Naive thymus-derived CD4-positive, alpha-beta T cell (primary cell): ENCODE measurements at regions not wholly inside any gene's neighbourhood (a gene's known extent, or its start where the extent isn't known, plus 50 kb on each side); places are given as distances from the start of the nearest gene placed in this dataset.

ENCODE experiments used
- ATAC-seq: fragments of 150-1000 bp; cut with Tn5 transposase; 2 replicates; pipeline ENCODE4 v1.10.0; 2021; ENCODE audit warnings: mild to moderate bottlenecking, moderate library complexity
- CTCF ChIA-PET: fragments of 350-600 bp; sonication (Branson Sonifier 250); formaldehyde crosslinking; loops from one replicate; lab custom pipeline; 2021; ENCODE audit warnings: antibody characterized with exemption; lab: Charles Lee
- POLR2A ChIA-PET: fragments of 350-600 bp; sonication (Branson Sonifier 250); formaldehyde crosslinking; loops from one replicate; lab custom pipeline; 2021; ENCODE audit warnings: antibody characterized with exemption, inconsistent platforms; lab: Charles Lee
- DNase-seq, 9 donors: peaks; one replicate each; pipeline versions ENCODE4 v3.0.0 to v3.0.0-alpha.2; 2020 to 2022; ENCODE audit warnings: mixed read lengths in 1 of 9
- H3K27ac ChIP-seq: one replicate; pipeline ENCODE4 v1.7.0; 2013; ENCODE audit warnings: mild to moderate bottlenecking, low read depth, low read length, moderate library complexity
- H3K27me3 ChIP-seq, 2 donors: one replicate each; pipeline ENCODE4 v1.7.0; 2013; ENCODE audit warnings: low read length in 2 of 2, mild to moderate bottlenecking in 2 of 2, moderate library complexity in 2 of 2; ENCODE audit not compliant: control insufficient read depth in 2 of 2, insufficient read depth in 2 of 2
- H3K36me3 ChIP-seq, 3 experiments: 1 replicate in 2 of 3; 2 replicates in 1 of 3; pipeline ENCODE4 v1.7.0; 2013; ENCODE audit warnings: low read length in 3 of 3, mild to moderate bottlenecking in 3 of 3, moderate library complexity in 1 of 3; ENCODE audit not compliant: insufficient read depth in 3 of 3, control insufficient read depth in 2 of 3
- H3K4me1 ChIP-seq, 2 donors: one replicate each; pipeline ENCODE4 v1.7.0; 2013; ENCODE audit warnings: low read length in 2 of 2, mild to moderate bottlenecking in 2 of 2, moderate library complexity in 1 of 2; ENCODE audit not compliant: control insufficient read depth in 2 of 2, insufficient read depth in 2 of 2
- H3K4me3 ChIP-seq: 2 replicates; pipeline ENCODE4 v1.7.0; 2013; ENCODE audit warnings: mild to moderate bottlenecking, low read length
- H3K9me3 ChIP-seq, 3 experiments: 1 replicate in 2 of 3; 2 replicates in 1 of 3; pipeline ENCODE4 v1.7.0; 2013; ENCODE audit warnings: low read length in 3 of 3; ENCODE audit not compliant: control insufficient read depth in 2 of 3
- H3K27ac Mint-ChIP-seq, 9 donors: one replicate each; pipeline ENCODE4 v1.8.0; 2020 to 2022; ENCODE audit warnings: mixed read lengths in 9 of 9, mild to moderate bottlenecking in 8 of 9, moderate library complexity in 5 of 9, inconsistent platforms in 2 of 9
- H3K27me3 Mint-ChIP-seq, 5 donors: one replicate each; pipeline ENCODE4 v1.8.0; 2021 to 2022; ENCODE audit warnings: mixed read lengths in 5 of 5, mild to moderate bottlenecking in 1 of 5
- H3K36me3 Mint-ChIP-seq, 5 donors: one replicate each; pipeline ENCODE4 v1.8.0; 2020 to 2022; ENCODE audit warnings: mixed read lengths in 5 of 5, mild to moderate bottlenecking in 3 of 5, inconsistent platforms in 1 of 5
- H3K4me1 Mint-ChIP-seq, 7 donors: one replicate each; pipeline ENCODE4 v1.8.0; 2020 to 2022; ENCODE audit warnings: mixed read lengths in 7 of 7, mild to moderate bottlenecking in 3 of 7, inconsistent platforms in 1 of 7
- H3K4me3 Mint-ChIP-seq, 10 donors: one replicate each; pipeline ENCODE4 v1.8.0; 2020 to 2022; ENCODE audit warnings: mild to moderate bottlenecking in 10 of 10, mixed read lengths in 10 of 10, moderate library complexity in 6 of 10, inconsistent platforms in 2 of 10
- H3K9me3 Mint-ChIP-seq, 11 donors: one replicate each; pipeline ENCODE4 v1.8.0; 2020 to 2022; ENCODE audit warnings: mixed read lengths in 11 of 11, mild to moderate bottlenecking in 4 of 11, inconsistent platforms in 1 of 11, moderate library complexity in 1 of 11
- intact Hi-C, 2 donors: fragments of 100-400 bp; cut with micrococcal nuclease; formaldehyde crosslinking; loops; one replicate each; pipeline ENCODE4 v1.15.1; 2023

DNA sequence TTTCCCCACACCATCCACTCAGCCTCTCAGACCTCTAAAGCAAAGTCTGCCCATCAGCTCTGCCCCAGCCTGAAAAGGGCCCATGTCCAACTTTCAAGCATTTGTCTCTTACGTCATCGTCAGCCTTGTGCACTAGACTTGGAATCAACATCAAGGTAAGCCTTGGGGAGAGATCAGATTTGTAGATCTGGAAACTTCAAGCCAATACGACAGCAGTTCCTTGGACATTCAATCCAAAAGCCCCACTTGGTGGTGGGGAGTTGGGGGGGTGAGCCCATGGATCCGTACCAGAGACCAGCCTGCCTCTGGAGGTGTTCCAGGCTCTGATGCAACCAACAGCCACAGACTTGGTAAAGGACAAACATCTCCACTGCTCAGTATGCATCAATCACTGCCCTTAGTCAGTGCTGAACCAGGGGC lies 206.8 kb upstream of the MEIS1 start:
- no peaks in the 10 kb centered on the region for H3K9me3 ChIP-seq
- no peaks in the 10 kb centered on the region for H3K27me3 ChIP-seq
- no peaks in the 10 kb centered on the region for H3K36me3 ChIP-seq
- Mint-ChIP-seq H3K27me3 (no peaks in the 10 kb centered on the region), H3K4me1 (no peaks in the 10 kb centered on the region), H3K9me3 (peaks cover 0 to 9% (median 0%) of the 10 kb centered on the region in 11 donors), H3K36me3 (no peaks in the 10 kb centered on the region), H3K27ac (no peak overlapping the region), H3K4me3 (no peak overlapping the region)
- ChIA-PET CTCF (no interaction called here), POLR2A (no interaction called here)
- DNase-seq (no peak), ATAC-seq (no peak)
- H3K27ac ChIP-seq, result no peak overlapping the region
- H3K4me1 ChIP-seq, result no peaks in the 10 kb centered on the region
- intact Hi-C loops, result no loop called here
- no peak overlapping the region for H3K4me3 ChIP-seq

- intact Hi-C loops, result no loop called here
- POLR2A ChIA-PET, result no interaction called here
- no peaks in the 10 kb centered on the region for H3K4me1 Mint-ChIP-seq
- Histone ChIP-seq H3K27ac (no peak overlapping the region), H3K36me3 (no peaks in the 10 kb centered on the region), H3K9me3 (no peaks in the 10 kb centered on the region), H3K4me3 (no peak overlapping the region), H3K4me1 (no peaks in the 10 kb centered on the region), H3K27me3 (no peaks in the 10 kb centered on the region)
- H3K36me3 Mint-ChIP-seq, result peaks cover 0 to 5% (median 0%) of the 10 kb centered on the region in 5 donors
- CTCF ChIA-PET, result no interaction called here
- no peak overlapping the region for H3K27ac Mint-ChIP-seq
- H3K27me3 Mint-ChIP-seq, result peaks cover 0 to 5% (median 0%) of the 10 kb centered on the region in 5 donors
- DNase-seq (no peak), ATAC-seq (no peak)
- H3K9me3 Mint-ChIP-seq, result peaks cover 0 to 16% (median 6%) of the 10 kb centered on the region in 11 donors
- no peak overlapping the region for H3K4me3 Mint-ChIP-seq
Observed at GRCh38 chr2:66217039-66217585, 217.8 kb upstream of the MEIS1 start.

DNA sequence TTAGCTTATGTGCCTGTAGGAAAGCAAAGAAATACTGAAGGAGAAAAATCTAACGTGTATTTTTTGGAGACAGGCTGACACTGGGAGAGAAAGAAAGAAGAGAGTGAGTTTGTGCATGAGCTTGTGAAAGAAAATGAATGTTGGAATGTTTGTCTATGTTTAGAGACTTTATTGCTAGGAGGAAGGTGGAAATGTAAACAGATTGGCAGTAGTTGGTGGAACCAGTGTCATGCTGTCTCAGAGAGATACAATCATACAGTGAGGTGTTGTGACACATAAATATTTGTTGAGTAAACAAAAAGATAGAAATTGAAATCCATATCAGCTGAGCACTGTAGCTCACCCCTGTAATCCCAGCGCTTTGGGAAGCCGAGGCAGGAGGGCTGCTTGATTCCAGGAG lies 222.2 kb upstream of the MEIS1 start:
- Mint-ChIP-seq H3K27me3 (no peaks in the 10 kb centered on the region), H3K4me3 (no peak overlapping the region), H3K4me1 (no peaks in the 10 kb centered on the region), H3K36me3 (peaks cover 0 to 5% (median 0%) of the 10 kb centered on the region in 5 donors), H3K27ac (no peak overlapping the region), H3K9me3 (peaks cover 0 to 16% (median 6%) of the 10 kb centered on the region in 11 donors)
- Histone ChIP-seq H3K27me3 (no peaks in the 10 kb centered on the region), H3K27ac (no peak overlapping the region), H3K9me3 (no peaks in the 10 kb centered on the region), H3K4me1 (no peaks in the 10 kb centered on the region), H3K4me3 (no peak overlapping the region), H3K36me3 (no peaks in the 10 kb centered on the region)
- ATAC-seq, result no peak
- no peak for DNase-seq
- CTCF ChIA-PET, result no interaction called here
- intact Hi-C loops, result no loop called here
- POLR2A ChIA-PET, result no interaction called here

- Mint-ChIP-seq H3K4me1 (no peaks in the 10 kb centered on the region), H3K27ac (no peak overlapping the region), H3K4me3 (no peak overlapping the region), H3K27me3 (no peaks in the 10 kb centered on the region), H3K36me3 (no peaks in the 10 kb centered on the region), H3K9me3 (peaks cover 0 to 14% (median 5%) of the 10 kb centered on the region in 11 donors)
- POLR2A ChIA-PET, result no interaction called here
- no peak for DNase-seq
- no peak overlapping the region for H3K27ac ChIP-seq
- CTCF ChIA-PET, result no interaction called here
- no peaks in the 10 kb centered on the region for H3K36me3 ChIP-seq
- H3K4me1 ChIP-seq, result no peaks in the 10 kb centered on the region
- no peak for ATAC-seq
- no peaks in the 10 kb centered on the region for H3K27me3 ChIP-seq
- intact Hi-C loops, result no loop called here
- H3K9me3 ChIP-seq, result no peaks in the 10 kb centered on the region
- H3K4me3 ChIP-seq, result no peak overlapping the region
Observed at GRCh38 chr2:66202586-66202985, 232.3 kb upstream of the MEIS1 start.

GRCh38 chr2:66201242-66201641 lies 233.7 kb upstream of the MEIS1 start:
- H3K36me3 ChIP-seq, result no peaks in the 10 kb centered on the region
- Mint-ChIP-seq H3K27ac (no peak overlapping the region), H3K4me1 (no peaks in the 10 kb centered on the region), H3K4me3 (no peak overlapping the region), H3K27me3 (no peaks in the 10 kb centered on the region), H3K9me3 (peaks cover 0 to 13% (median 4%) of the 10 kb centered on the region in 11 donors), H3K36me3 (no peaks in the 10 kb centered on the region)
- ChIA-PET CTCF (no interaction called here), POLR2A (no interaction called here)
- intact Hi-C loops, result no loop called here
- H3K4me1 ChIP-seq, result no peaks in the 10 kb centered on the region
- ATAC-seq, result no peak
- H3K27ac ChIP-seq, result no peak overlapping the region
- DNase-seq, result no peak
- no peak overlapping the region for H3K4me3 ChIP-seq
- H3K9me3 ChIP-seq, result no peaks in the 10 kb centered on the region
- no peaks in the 10 kb centered on the region for H3K27me3 ChIP-seq

- H3K9me3 Mint-ChIP-seq, result peaks cover 0 to 9% (median 3%) of the 10 kb centered on the region in 11 donors
- ChIA-PET CTCF (no interaction called here), POLR2A (no interaction called here)
- no peaks in the 10 kb centered on the region for H3K9me3 ChIP-seq
- no peak overlapping the region for H3K27ac ChIP-seq
- H3K4me3 Mint-ChIP-seq, result no peak overlapping the region
- no peak overlapping the region for H3K27ac Mint-ChIP-seq
- no peaks in the 10 kb centered on the region for H3K4me1 ChIP-seq
- intact Hi-C loops, result no loop called here
- H3K4me1 Mint-ChIP-seq, result no peaks in the 10 kb centered on the region
- DNase-seq, result no peak
- H3K27me3 ChIP-seq, result no peaks in the 10 kb centered on the region
- H3K36me3 ChIP-seq, result no peaks in the 10 kb centered on the region
- no peaks in the 10 kb centered on the region for H3K36me3 Mint-ChIP-seq
- no peak overlapping the region for H3K4me3 ChIP-seq
- H3K27me3 Mint-ChIP-seq, result peaks cover 0 to 5% (median 0%) of the 10 kb centered on the region in 5 donors
- ATAC-seq, result no peak
Observed at GRCh38 chr2:66198873-66199272, 236.1 kb upstream of the MEIS1 start.

GRCh38 chr2:66192888-66193287 lies 242.0 kb upstream of the MEIS1 start:
- H3K27ac ChIP-seq, result no peak overlapping the region
- no peak overlapping the region for H3K4me3 ChIP-seq
- Mint-ChIP-seq H3K4me3 (no peak overlapping the region), H3K36me3 (no peaks in the 10 kb centered on the region), H3K27me3 (peaks cover 0 to 5% (median 0%) of the 10 kb centered on the region in 5 donors), H3K4me1 (no peaks in the 10 kb centered on the region), H3K27ac (no peak overlapping the region), H3K9me3 (peaks cover 0 to 13% (median 4%) of the 10 kb centered on the region in 11 donors)
- DNase-seq (no peak), ATAC-seq (no peak)
- H3K9me3 ChIP-seq, result no peaks in the 10 kb centered on the region
- no peaks in the 10 kb centered on the region for H3K36me3 ChIP-seq
- ChIA-PET POLR2A (no interaction called here), CTCF (no interaction called here)
- intact Hi-C loops, result no loop called here
- H3K4me1 ChIP-seq, result no peaks in the 10 kb centered on the region
- H3K27me3 ChIP-seq, result no peaks in the 10 kb centered on the region
